ENCODE measurements at regions not wholly inside any gene's neighbourhood (a gene's known extent, or its start where the extent isn't known, plus 50 kb on each side); places are given as distances from the start of the nearest gene placed in this dataset.
A peak's percentile ranks its signal among the peaks of the same experiment; 100 is the strongest.

DNA sequence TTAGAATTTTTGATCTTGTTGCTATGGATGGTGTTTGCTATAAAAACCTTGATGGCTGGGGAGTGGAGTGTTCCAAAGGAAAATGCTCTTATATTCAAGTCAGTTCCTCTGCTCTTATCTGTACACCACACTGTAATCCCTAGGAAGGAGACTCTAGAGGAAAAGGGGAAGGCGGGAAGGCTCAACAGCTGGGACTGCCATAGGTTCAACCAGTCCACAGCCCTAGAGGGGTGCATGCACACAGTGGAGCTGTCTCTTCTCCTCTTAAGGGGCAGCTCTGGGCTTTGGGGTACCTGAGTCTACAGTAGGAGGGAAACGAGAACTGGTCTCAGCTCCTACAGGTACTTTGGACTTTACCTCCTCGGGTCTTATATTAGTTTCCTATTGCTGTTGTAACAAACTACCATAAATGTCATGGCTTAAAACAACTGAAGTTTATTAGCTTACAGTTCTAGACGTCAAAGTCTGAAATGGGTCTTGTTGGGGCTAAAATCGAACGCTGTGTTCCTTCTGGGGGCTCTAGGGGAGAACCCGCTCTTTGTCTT lies 77.2 kb upstream of the ZBED5 start:
- H3K4me3 ChIP-seq (ENCODE audit: low read length): no peak overlapping the region
- H3K4me1 ChIP-seq (ENCODE audit: control insufficient read depth, insufficient read depth, low read length): peaks cover 2% of the 10 kb centered on the region
- no peaks in the 10 kb centered on the region for H3K9me3 ChIP-seq (ENCODE audit: control insufficient read depth, low read length)
- no peak for DNase-seq
- WGBS: 92% methylated on average over 7 of the region's 7 CpGs
- no peak overlapping the region for H3K27ac ChIP-seq (ENCODE audit: low read length)
- no peak for ATAC-seq
- H3K27me3 ChIP-seq (ENCODE audit: control insufficient read depth, insufficient read depth): no peaks in the 10 kb centered on the region
- intact Hi-C loops (cut with DNase I): loop anchor here in 1 of 4 donors (2.0 to 10.0 kb wide), 3 partner anchors 88 to 850 kb away; partner anchors contain the start of gene EIF4G2

DNA sequence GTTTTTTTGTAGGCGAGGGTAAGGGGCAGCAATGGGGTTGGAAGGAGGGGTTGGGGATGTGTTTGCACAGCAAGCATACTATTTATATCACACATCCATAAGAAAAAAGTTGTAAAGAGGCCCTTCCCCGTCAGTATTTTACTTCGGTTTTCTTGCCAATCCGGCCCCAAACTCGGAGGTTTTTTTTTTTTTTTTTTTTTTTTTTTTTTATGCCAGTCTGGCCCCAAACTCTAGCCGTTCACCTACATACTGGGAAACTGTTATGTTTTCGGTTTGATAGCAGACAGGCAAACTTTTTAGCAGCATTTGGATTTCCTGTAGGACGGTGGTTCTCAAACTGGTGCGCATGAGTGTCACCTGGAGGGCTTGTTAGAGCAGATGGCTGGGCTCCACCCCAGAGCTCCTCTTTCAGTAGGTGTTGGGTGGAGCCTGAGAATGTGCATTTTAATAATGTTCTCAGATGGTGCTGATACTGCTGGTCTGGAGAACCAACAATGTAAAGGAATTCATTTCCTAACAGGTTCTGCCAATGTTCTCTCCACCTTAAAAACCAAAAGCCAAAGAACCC lies 76.5 kb upstream of the ZBED5 start:
- H3K27ac ChIP-seq (ENCODE audit: low read length): peak overlapping the region; percentile 83
- intact Hi-C loops (cut with DNase I): loop anchor here in 2 of 4 donors (2.0 to 10.0 kb wide), 6 partner anchors 77 to 850 kb away; partner anchors contain the start of genes EIF4G2 (in 1 of the 2) and ZBED5 (in 1 of the 2)
- DNase-seq (no peak), ATAC-seq (no peak)
- peak overlapping the region; percentile 52 for H3K4me3 ChIP-seq (ENCODE audit: low read length)
- 8% methylated on average over 9 of the region's 9 CpGs for WGBS
- H3K4me1 ChIP-seq (ENCODE audit: control insufficient read depth, insufficient read depth, low read length): peaks cover 2% of the 10 kb centered on the region
- H3K9me3 ChIP-seq (ENCODE audit: control insufficient read depth, low read length): no peaks in the 10 kb centered on the region
- no peaks in the 10 kb centered on the region for H3K27me3 ChIP-seq (ENCODE audit: control insufficient read depth, insufficient read depth)

DNA sequence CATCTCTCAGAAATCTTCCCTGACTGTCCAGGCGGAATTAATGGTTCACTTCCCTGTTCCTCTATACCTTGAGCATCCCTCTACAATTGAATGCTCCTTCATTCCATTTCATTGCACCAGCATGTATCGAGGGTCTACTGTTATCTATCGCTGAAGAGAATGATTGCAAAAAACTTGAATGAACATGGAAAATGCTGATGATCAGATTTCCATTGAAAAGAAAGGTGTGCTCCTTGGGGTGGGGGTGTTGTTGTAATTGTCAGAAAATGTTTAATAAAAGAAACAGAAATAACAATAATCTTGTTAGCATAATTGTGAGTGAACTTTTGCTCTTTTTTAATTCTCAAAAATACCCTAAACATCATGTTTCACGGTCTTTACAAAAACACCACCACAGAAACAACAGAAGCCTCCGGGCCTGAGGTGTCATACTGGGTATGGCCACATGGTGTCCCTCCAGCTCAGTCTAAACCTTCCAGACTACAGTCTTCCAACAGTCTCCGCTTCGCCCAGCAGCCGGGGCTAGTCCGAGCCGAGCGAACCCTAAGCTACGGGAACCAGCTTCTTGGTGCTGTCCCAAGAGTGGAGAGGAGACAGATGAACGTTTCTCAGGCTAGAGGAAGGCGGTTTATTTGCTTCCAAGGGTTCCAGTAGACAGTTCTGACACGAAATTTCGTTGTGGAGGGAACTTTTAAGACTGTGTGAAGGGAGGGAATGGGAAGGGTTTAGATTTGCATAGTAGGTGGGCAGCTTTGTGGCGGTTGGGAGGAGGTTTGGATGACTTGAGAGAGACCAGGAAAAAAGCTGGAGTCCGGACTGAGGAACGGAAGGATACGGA lies 75.8 kb upstream of the ZBED5 start:
- peak; percentile 90 to 96 (median 95) for DNase-seq
- H3K27me3 ChIP-seq (ENCODE audit: control insufficient read depth, insufficient read depth): no peaks in the 10 kb centered on the region
- ATAC-seq: peak; percentile 87 to 90
- H3K27ac ChIP-seq (ENCODE audit: low read length): peak overlapping the region; percentile 83
- peak overlapping the region; percentile 52 for H3K4me3 ChIP-seq (ENCODE audit: low read length)
- H3K4me1 ChIP-seq (ENCODE audit: control insufficient read depth, insufficient read depth, low read length): peaks cover 2% of the 10 kb centered on the region
- WGBS: 6% methylated on average over 20 of the region's 20 CpGs
- intact Hi-C loops (cut with DNase I): loop anchor here in 3 of 4 donors (2.0 to 10.0 kb wide), 6 partner anchors 76 to 851 kb away; partner anchors contain the start of genes EIF4G2 (in 1 of the 3) and ZBED5 (in 1 of the 3)
- no peaks in the 10 kb centered on the region for H3K9me3 ChIP-seq (ENCODE audit: control insufficient read depth, low read length)

DNA sequence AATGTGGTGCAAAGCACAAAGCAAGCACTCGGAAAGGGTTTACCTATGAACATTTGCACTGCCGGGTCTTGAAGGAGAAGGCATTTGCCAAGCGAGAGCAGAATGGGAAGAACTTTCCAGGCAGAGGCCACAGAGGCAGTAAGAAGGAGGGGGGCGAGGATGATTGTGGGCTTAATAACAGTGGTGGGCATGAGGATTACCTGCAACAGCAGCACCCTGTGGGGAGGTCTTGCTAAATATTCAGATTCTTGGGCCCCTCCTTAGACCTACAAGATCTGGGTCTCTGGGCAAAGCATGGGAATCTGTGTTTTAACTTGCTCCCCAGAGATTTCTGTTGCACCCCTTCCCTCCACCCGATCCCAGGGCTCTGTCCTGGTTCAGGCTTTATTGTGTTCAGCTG lies 75.1 kb upstream of the ZBED5 start:
- no peaks in the 10 kb centered on the region for H3K27me3 ChIP-seq (ENCODE audit: control insufficient read depth, insufficient read depth)
- WGBS: 92% methylated on average over 5 of the region's 5 CpGs
- no peak overlapping the region for H3K4me3 ChIP-seq (ENCODE audit: low read length)
- H3K27ac ChIP-seq (ENCODE audit: low read length): no peak overlapping the region
- H3K4me1 ChIP-seq (ENCODE audit: control insufficient read depth, insufficient read depth, low read length): peaks cover 2% of the 10 kb centered on the region
- ATAC-seq (no peak), DNase-seq (no peak)
- H3K9me3 ChIP-seq (ENCODE audit: control insufficient read depth, low read length): no peaks in the 10 kb centered on the region
- intact Hi-C loops (cut with DNase I): loop anchor here in 3 of 4 donors (2.0 to 10.0 kb wide), 6 partner anchors 76 to 852 kb away; partner anchors contain the start of genes EIF4G2 (in 1 of the 3) and ZBED5 (in 1 of the 3)

DNA sequence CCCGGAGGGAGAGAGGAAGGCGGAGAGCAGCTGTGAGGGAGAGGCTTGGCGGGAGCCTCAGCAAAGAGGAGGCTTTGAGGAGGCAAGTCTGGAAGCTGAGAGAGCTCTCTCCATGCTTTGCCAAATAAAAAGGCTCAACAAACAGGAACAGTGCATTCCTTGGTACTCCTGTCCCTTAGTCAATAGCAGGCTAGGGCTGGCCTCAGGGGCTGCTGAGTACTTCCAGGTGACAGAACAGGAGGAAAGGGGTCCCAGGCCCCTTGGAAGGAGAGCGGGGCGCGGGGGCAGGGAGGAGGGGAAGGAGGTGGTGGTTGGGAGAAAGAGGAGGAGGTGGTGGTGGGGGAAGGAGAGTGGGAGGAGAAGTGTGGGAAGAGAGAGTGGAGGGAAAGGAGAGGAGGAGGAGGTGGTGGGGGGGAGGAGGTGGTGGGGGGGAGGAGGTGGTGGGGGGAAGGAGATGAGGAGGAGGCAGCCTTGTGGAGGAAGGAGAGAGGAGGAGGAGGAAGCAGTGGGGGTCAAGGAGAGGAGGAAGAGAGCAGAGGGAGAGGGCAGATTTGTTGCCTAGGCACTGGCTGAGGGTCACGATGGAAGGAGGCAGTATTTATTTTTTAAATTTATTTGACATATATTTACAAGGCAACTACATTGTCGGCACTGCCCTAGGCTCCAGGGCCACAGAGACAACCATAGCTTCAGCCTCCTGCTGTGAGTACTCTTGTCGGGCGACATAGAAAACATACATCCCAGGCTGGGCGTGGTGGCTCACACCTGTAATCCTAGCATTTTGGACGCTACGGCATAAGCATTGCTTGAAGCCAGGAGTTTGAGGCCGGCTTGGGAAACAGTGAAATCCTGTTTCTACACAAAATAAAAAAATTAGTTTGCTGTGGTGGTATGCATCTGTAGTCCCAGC lies 74.2 kb upstream of the ZBED5 start:
- H3K27me3 ChIP-seq (ENCODE audit: control insufficient read depth, insufficient read depth): no peaks in the 10 kb centered on the region
- peak overlapping the region; percentile 73 for H3K4me3 ChIP-seq (ENCODE audit: low read length)
- H3K9me3 ChIP-seq (ENCODE audit: control insufficient read depth, low read length): no peaks in the 10 kb centered on the region
- ATAC-seq (peak; percentile 73 to 78), DNase-seq (peak in 2 of 3 donors; percentile 86 to 88)
- 45% methylated on average over 14 of the region's 14 CpGs for WGBS
- intact Hi-C loops (cut with DNase I): loop anchor here in 3 of 4 donors (2.0 to 10.0 kb wide), 7 partner anchors 73 to 853 kb away; partner anchors contain the start of genes ZBED5 (in 2 of the 3) and EIF4G2 (in 1 of the 3)
- peak overlapping the region; percentile 94 for H3K27ac ChIP-seq (ENCODE audit: low read length)
- peaks cover 2% of the 10 kb centered on the region for H3K4me1 ChIP-seq (ENCODE audit: control insufficient read depth, insufficient read depth, low read length)

DNA sequence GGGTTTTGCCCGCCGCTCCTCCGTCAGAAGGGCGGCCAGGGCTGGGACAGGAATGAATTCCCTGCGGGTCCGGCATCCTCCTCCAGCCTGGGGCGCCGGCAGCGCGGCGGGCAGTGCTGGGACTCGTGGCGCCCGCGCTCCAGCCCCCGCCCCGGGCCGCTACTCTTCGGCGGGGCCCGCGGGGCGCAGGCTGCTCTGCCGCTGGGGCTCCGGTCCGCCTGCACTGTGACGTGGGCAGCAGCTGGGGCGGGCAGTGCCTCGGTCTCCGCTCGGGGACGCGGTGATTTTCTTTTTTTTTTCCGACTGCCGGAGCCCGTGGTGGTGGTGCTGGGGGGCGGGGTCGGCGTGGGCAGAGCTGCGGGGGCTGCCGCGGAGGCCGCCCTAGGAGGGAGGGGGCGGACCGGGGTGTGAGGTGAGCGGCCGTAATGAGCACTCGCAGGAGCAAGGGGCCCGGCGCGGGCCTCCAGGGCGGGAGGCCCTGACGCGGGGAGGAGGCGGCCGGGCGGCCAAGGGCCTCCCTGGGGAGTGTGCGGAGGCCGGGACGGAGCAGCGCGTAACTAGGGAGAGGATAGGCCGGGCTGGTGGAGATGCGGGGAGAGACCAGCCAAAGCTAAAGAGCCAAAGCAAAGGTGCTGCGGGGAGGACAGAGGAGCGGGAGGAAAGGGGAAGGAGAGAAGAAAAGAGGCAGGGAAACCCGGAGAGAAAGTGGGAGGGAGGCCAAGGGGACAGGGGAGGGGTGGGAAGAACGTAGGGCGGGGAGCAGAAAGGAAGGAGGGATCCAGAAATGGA lies 73.3 kb upstream of the ZBED5 start:
- Histone ChIP-seq H3K4me1 (ENCODE audit: control insufficient read depth, insufficient read depth, low read length) (peaks cover 2% of the 10 kb centered on the region), H3K27ac (ENCODE audit: low read length) (peak overlapping the region; percentile 94), H3K9me3 (ENCODE audit: control insufficient read depth, low read length) (no peaks in the 10 kb centered on the region), H3K4me3 (ENCODE audit: low read length) (peak overlapping the region; percentile 73), H3K27me3 (ENCODE audit: control insufficient read depth, insufficient read depth) (no peaks in the 10 kb centered on the region)
- intact Hi-C loops (cut with DNase I): loop anchor here in 3 of 4 donors (2.0 to 10.0 kb wide), 6 partner anchors 72 to 854 kb away; partner anchors contain the start of genes ZBED5 (in 2 of the 3) and EIF4G2 (in 1 of the 3)
- ATAC-seq (peak; percentile 87), DNase-seq (peak; percentile 80 to 92 (median 92))
- under 1% methylated on average over 69 of the region's 69 CpGs for WGBS

DNA sequence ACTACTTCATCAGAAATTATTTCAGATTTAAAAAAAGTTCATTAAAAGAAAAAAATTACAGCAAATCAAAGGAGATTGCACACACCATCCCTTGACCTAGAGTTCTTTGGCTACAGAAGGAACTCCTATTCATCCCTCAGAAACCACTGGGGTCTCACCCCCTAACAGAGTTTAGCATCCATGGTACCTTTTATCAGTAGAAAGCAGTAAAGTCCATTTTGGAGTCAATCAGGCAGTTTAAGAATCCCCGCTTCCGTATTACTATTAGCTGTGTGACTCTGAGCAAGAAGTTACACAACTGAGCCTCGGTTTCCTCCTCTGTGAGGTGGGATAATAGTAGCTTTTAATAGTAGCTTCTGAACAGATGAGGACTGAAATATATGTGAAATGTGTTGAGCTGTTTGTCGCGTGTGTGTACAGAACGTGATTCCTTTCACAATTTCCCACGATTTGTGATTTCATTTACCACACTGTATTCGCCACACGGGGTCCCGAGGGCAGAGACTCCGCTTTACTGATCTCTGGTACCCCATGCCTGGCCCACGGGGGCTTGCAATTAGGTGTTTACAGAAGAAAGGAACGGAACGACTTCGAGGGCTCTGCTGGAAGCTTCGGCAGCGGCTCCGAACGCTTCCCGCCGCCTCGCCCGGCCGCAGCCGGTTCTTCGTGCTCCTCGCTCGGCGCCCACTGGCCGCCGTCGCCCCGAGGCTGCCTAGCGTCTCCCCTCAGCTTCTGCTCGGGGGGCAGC lies 72.5 kb upstream of the ZBED5 start:
- Histone ChIP-seq H3K4me3 (ENCODE audit: low read length) (peak overlapping the region; percentile 73), H3K4me1 (ENCODE audit: control insufficient read depth, insufficient read depth, low read length) (peaks cover 2% of the 10 kb centered on the region), H3K27me3 (ENCODE audit: control insufficient read depth, insufficient read depth) (no peaks in the 10 kb centered on the region), H3K9me3 (ENCODE audit: control insufficient read depth, low read length) (no peaks in the 10 kb centered on the region), H3K27ac (ENCODE audit: low read length) (peak overlapping the region; percentile 94)
- ATAC-seq: peak; percentile 3 to 5
- no peak for DNase-seq
- 7% methylated on average over 35 of the region's 35 CpGs for WGBS
- intact Hi-C loops (cut with DNase I): loop anchor here in 3 of 4 donors (2.0 to 10.0 kb wide), 6 partner anchors 72 to 854 kb away; partner anchors contain the start of genes ZBED5 (in 2 of the 3) and EIF4G2 (in 1 of the 3)

DNA sequence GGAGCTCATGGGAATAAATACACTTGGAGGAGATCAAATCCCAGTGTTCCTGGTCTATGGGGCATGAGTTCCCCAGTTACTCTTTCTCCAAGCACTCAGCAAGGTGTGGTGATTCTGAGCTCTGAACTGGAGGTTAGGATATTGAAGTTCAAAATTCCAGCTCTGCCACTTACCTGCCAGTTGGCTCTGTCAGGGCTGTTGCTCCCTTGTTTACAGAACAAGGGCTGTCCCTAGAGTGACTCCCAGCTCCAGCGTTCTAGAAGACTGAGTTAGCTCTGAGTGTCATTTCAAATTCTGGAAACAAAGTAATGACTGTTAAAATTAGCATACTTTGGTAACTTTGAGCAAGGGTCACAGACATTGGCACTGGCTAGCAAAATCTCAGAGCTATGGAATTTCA lies 69.7 kb upstream of the ZBED5 start:
- WGBS: 29% methylated on average over 1 of the region's 1 CpG
- H3K4me3 ChIP-seq (ENCODE audit: low read length): no peak overlapping the region
- intact Hi-C loops (cut with DNase I): no loop called here
- no peaks in the 10 kb centered on the region for H3K27me3 ChIP-seq (ENCODE audit: control insufficient read depth, insufficient read depth)
- H3K9me3 ChIP-seq (ENCODE audit: control insufficient read depth, low read length): no peaks in the 10 kb centered on the region
- no peak for DNase-seq
- ATAC-seq: no peak
- no peak overlapping the region for H3K27ac ChIP-seq (ENCODE audit: low read length)
- peaks cover 2% of the 10 kb centered on the region for H3K4me1 ChIP-seq (ENCODE audit: control insufficient read depth, insufficient read depth, low read length)

DNA sequence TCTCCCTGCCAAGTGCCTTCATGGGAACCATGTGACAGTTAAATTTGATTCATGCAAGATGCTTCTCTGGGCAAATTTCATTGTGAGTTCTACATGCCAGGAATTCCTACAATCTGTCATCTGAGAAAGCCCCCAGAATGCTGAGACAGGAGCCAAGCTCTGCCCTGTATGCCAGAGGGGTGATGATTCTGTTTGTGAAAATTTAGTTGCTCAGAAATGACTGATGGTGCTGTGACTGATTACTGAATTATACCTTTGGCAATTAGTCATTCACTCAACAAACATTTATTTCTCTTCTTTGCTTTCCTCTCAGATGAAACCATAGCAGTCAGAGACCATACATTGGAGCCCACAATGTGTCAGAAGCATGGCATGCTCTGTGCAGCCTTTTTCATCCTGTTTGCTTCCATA lies 69.0 kb upstream of the ZBED5 start:
- H3K9me3 ChIP-seq (ENCODE audit: control insufficient read depth, low read length): no peaks in the 10 kb centered on the region
- DNase-seq (no peak), ATAC-seq (no peak)
- H3K4me3 ChIP-seq (ENCODE audit: low read length): no peak overlapping the region
- H3K27me3 ChIP-seq (ENCODE audit: control insufficient read depth, insufficient read depth): no peaks in the 10 kb centered on the region
- H3K27ac ChIP-seq (ENCODE audit: low read length): no peak overlapping the region
- intact Hi-C loops (cut with DNase I): no loop called here
- peaks cover 1% of the 10 kb centered on the region for H3K4me1 ChIP-seq (ENCODE audit: control insufficient read depth, insufficient read depth, low read length)
